COR-L47 (cell line): ENCODE measurements at regions not wholly inside any gene's neighbourhood (a gene's known extent, or its start where the extent isn't known, plus 50 kb on each side); places are given as distances from the start of the nearest gene placed in this dataset.
"Not testable (repeated sequence)": the region's sequence is repeated elsewhere in the genome, so short reads cannot be mapped to it uniquely, and the experiment has no call there.

Experiments used
- DNase-seq: peaks from one replicate; lab custom pipeline; 2025; lab: John Stamatoyannopoulos, UW

- no peak for DNase-seq
Measured at GRCh38 chr15:95698951-95699350, 631.5 kb upstream of the NR2F2 start.

DNA sequence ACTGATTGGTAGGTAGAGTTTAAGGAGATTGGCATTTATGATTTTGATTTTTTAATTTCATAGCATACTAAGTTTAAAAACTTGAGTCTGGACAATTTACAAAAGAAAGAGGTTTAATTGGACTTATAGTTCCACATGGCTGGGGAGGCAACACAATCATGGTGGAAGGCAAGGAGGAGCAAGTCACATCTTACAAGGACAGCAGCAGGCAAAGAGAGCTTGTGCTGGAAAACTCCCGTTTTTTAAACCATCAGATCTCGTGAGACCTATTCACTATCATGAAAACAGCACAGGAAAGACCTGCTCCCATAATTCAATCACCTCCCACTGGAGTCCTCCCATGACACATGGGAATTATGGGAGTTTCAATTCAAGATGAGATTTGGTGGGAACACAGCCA is 630.9 kb upstream of the NR2F2 start:
- no peak for DNase-seq

- not testable (repeated sequence) for DNase-seq
Measured at GRCh38 chr15:95700692-95701091, 629.8 kb upstream of the NR2F2 start.

GRCh38 chr15:95701410-95701809 is 629.1 kb upstream of the NR2F2 start:
- no peak for DNase-seq

- DNase-seq: no peak
Measured at GRCh38 chr15:95709959-95710695, 620.4 kb upstream of the NR2F2 start.

DNA sequence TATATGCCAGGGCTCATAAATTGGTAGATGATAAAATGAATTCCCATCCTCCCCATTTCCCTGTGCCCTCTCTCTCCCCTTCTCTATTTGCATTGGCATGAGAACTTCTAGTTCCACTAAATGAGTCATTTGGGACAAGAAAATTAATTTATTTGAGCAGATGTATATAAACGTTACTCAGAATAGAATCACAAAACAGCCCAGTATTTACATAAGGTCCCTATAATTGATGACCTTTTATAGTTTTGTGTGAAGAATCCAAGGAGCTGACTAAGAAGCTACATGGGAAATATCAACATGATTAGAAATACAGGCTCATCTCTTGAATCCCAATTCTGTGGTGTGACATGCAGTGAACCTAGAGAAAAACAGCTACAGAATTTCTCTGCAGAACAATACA is 617.7 kb upstream of the NR2F2 start:
- no peak for DNase-seq

GRCh38 chr15:95713324-95713723 is 617.2 kb upstream of the NR2F2 start:
- DNase-seq: no peak

GRCh38 chr15:95715116-95715903 is 615.2 kb upstream of the NR2F2 start:
- no peak for DNase-seq

- DNase-seq: no peak
Measured at GRCh38 chr15:95715906-95716656, 614.4 kb upstream of the NR2F2 start.

DNA sequence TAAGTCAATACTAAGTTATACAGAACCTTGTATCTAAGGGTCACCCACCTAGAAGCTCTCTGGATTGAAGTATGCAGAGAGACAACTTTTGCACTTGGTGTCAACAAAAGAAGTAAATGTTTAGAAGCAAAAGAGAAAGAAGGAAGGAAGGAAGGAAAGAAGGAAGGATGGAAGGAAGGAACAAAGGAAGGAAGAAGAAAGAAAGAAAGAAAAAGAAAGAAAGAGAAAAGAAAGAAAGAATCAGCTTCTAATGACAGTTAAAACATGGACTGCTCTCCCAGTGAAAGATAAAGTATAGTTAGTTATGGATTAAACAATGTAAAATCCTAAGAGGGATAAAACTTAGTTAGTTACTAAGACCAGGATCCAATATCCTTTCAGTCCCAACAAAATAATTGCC is 613.8 kb upstream of the NR2F2 start:
- no peak for DNase-seq

- no peak for DNase-seq
Measured at GRCh38 chr15:95718441-95718840, 612.1 kb upstream of the NR2F2 start.

DNA sequence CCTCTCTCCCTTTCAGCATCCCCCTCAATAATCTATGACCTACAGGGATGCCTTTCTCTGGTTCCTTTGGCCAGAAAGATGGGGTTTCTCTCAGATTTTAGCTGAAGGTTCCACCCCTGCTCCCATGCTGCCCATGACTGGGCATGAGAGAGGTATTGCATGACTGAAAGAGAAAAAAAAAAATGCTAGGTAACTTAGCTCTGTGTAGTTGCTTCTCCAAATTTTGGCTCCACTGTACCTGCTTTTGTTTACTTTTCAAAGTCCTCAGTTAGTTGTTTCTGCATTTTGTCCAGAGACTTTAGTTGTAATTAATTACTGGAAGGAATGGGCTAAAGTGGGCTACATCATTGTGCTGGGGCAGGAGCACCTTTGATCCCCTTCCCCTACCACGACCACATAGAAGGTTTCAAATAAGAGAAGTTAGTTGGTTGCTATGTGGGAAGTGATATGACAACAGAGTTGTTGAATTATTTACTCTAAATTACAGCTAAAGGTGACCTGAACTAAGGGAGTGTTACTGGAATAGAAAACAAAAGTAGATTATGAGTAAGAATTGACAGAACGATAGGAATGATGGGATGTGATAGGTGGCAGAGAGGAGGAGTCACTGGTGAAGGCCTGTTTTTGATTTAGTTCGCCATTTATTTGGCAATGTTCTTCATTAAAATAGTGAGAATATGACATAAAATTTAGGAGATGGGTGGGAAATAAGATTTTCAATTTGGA is 605.4 kb upstream of the NR2F2 start:
- no peak for DNase-seq

DNA sequence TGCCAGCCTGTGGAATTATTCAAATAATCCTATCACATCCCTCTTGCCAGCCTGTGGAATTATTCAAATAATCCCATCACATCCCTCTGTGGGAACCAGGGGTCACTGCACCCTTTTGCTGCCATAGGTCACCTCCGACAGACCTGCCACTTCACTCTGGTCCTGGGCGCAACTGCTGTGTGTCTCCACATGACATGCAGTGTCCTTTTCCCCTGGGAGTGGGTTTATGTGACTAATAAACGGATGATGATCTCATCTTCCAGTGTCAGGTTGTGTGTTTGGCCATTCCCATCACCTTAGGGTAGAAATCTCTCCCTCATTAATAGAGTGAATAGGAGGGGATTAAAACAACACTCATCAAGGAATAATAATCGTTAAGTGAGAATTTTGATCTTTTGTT is 603.6 kb upstream of the NR2F2 start:
- DNase-seq: no peak

- DNase-seq: no peak
Measured at GRCh38 chr15:95733931-95734330, 596.6 kb upstream of the NR2F2 start.

- DNase-seq: no peak
Measured at GRCh38 chr15:95734422-95735316, 595.8 kb upstream of the NR2F2 start.

DNA sequence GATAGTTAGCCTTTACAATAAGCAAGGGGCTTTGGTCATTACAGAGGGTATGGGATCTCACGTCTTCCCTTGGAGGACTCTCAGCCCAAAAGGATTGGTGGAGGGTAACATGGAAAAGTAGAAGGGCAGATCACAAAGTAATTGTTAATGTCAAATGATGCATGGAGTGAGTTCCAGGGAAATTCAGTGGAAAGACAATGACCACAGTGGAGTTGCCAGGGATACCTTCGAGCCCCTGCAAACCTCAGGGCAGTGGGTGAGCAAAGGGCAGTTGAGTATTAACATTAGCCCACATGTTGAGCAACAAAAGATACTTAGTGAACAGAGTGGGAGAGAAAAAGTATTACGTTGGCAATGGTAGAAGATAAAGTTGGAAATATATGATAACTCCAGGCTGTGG is 593.4 kb upstream of the NR2F2 start:
- no peak for DNase-seq

GRCh38 chr15:95739131-95739530 is 591.4 kb upstream of the NR2F2 start:
- no peak for DNase-seq

DNA sequence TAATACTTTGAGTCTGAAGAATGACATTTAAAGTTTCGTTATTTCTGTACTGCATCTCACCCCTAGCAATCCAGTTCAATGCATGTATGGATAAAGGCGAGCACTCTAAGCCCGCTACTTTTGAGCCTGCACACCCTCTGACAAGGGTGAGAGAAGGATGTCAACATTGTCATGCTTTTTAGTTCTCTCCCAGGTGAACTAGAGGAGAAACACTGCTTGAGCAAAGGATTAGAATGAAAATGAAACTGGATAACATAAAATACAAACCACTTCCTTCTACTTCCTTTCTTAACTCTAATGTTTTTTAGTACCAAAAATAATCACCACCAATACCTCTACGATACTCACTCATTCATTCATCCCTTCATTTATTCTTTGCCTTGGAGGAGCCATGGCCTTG is 588.7 kb upstream of the NR2F2 start:
- DNase-seq: no peak

- DNase-seq: no peak
Measured at GRCh38 chr15:95742256-95742655, 588.2 kb upstream of the NR2F2 start.

GRCh38 chr15:95742836-95743235 is 587.7 kb upstream of the NR2F2 start:
- peak; percentile 3 for DNase-seq

DNA sequence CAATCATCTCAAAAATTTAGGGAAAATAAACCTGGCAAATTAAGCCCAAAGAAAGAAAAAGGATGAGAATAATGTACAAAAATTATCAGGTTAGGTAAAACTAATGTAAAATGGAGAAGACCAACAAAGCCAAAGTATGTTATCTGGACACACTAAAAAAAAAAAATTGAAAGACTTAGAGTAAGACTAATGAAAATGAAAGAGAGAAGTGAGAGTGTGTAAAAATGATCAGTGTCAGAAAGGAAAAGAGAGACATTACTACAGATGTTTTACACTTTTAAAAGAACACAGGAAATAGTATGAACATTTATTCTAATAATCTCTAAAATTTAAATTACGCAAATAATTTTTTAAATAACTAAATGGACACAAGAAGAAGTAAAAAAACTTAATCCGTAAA is 573.3 kb upstream of the NR2F2 start:
- no peak for DNase-seq
